ENCODE measurements at regions not wholly inside any gene's neighbourhood (a gene's known extent, or its start where the extent isn't known, plus 50 kb on each side); places are given as distances from the start of the nearest gene placed in this dataset.

GRCh38 chr16:51003850-51004566 lies 147.1 kb downstream of the SALL1 start:
- TF ChIP-seq CTCF (IDR thresholded peaks at IDR 0.05; ENCODE audit: low read length) = no peak
- no peak for TF ChIP-seq EZH2 (optimal IDR thresholded peaks at IDR 0.05; ENCODE audit: low read depth, low read length)

All from MM.1S (cell line).